Stimulated activated CD8-positive, alpha-beta memory T cell treated with anti-CD3 and anti-CD28 coated beads, Interleukin-15, amount 100 ng/mL, for 48 hours (primary cell): ENCODE measurements at regions not wholly inside any gene's neighbourhood (a gene's known extent, or its start where the extent isn't known, plus 50 kb on each side); places are given as distances from the start of the nearest gene placed in this dataset.
"Not testable (repeated sequence)": the region's sequence is repeated elsewhere in the genome, so short reads cannot be mapped to it uniquely, and the experiment has no call there.

Experiments used
- DNase-seq, 2 donors: peaks; one replicate each; pipeline ENCODE4 v3.0.0-alpha.2; 2020; ENCODE audit warnings: low read depth in 2 of 2

DNA sequence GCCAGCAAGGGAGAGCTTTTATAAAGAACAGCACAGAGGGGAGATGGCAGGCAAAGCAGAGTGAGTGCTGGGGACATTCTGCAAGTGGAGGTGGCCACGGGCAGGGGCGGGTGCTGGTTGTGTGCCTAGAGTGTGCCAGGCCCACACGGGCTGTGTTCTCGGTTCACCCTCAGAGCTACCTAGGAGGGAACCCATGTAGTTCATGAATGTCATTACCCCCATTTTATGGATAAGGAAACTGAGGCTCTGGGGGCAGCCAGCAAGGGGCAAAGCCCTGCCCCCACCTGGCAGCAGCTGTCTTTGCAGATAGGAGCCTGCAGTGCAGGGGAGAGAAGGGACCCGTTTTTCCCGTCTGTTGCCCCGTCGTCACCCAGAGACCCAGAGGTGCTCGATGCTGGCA, 85.2 kb upstream of the NCOR2 start:
- no peak for DNase-seq

DNA sequence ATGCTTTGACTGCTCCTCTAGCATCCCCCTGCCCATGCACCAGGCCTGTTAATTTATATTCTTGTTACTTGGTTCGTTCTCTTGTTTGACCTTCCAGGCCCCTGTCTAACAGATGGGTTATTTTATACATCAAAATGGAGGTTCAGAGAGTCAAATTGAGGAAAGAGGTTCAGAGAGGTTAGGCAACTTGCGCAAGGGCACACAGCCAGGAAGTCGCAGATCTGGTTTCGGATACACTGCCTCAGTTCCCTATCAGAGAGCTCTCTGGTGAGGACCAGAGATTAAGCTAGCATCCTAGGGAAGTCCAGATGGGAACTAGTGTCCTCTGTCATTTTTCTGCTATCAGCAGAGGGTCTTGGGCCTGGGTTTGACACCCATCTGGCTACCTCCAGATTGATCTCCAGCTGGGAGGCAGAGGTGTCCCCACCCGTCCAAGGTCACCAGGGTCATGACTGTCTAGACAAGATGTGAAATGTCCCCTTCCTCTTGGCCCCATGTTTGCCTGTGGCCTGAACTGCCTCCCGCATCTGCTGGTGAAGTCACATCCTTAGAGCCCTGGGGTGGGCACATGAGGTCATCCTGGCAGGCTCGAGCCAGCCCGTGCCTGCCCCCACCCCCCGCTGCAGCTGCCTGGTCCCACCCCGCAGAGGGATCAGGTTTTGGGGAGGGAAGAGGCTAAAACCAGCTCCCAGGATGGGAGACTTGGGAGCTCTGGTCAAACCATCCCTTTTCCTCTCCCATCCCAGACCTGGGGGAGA, 84.3 kb upstream of the NCOR2 start:
- no peak for DNase-seq

DNA sequence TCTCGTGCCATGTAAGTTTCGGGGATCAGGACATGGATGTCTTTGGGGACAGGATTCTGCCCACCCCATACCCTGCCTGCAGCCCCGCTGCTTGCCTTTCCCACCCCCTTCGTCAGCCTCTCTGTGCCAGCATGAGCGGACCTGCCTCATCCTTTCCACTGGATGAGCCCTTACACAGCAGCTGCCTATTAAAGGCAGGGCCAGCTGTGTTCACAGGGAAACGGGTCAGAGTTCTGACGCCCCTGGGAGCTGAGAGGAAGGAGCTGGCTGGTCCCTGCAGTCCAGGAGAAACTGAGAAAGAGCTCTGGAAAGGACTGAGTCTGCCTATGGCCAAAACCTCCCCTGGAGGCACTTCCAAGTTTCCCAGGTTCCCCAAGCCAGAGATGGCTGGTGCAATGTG, 83.5 kb upstream of the NCOR2 start:
- no peak for DNase-seq

- DNase-seq: no peak
These were observed 81.4 kb upstream of the NCOR2 start for GRCh38 chr12:124648710-124649384.

DNA sequence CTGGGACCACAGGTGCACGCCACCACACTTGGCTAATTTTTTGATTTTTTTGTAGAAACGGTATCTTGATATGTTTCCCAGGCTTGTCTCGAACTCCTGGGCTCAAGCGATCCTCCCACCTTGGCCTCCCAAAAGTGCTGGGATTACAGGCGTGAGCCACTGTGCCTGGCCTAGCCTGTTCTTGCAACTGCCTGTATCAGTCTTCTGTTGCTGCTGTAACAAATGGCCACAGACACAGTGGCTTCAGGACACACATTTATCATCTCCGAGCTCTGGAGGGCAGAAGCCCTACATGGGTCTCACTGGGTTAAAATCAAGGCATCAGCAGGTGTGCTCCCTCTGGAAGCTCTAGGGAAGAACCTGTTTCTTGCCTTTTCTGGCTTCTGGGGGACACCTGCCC, 79.9 kb upstream of the NCOR2 start:
- no peak for DNase-seq

DNA sequence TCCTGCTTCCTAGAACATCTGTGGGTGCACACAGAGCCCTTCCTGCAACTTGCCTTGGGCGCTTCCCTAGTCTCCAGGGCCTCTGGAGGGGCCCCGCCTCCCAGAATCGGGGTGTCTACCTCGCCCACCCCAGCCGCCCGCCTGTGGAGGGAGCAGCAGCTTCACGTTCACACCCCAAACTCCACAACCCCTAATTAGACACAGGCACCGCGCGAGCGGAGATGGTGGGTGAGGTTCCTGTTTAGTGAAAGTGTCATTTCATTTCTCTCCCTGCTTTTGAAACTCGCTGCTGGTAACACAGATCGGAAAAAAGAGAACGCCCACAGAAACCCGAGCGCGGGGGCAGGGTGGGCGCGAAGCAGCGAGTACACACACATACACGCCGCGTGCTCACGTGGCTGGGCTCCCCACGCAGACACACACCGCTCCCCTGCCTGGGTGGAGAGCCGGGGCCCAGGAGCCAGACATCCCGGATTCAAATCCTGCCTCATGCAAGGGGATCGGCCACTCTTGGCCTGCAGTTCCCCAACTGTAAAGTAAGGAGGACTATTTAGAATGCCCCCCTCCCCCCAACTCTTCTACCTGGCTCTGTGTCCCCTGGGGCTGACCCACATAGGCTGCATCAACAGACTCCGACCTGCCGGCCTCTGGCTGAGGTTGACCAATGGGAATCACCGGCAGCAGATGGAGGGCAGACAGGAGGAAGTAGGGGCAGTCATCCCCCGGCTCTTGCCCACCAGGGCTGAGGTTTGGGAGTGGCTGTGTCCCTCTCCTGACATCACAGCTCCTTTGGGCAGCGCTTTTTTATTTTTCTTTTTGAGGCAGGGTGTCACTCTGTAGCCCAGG, 79.2 kb upstream of the NCOR2 start:
- DNase-seq: peak; percentile 43 to 52

- DNase-seq: no peak
These were observed 78.3 kb upstream of the NCOR2 start for GRCh38 chr12:124645530-124646244.

- not testable (repeated sequence) for DNase-seq
These were observed 76.4 kb upstream of the NCOR2 start for GRCh38 chr12:124643768-124644167.

DNA sequence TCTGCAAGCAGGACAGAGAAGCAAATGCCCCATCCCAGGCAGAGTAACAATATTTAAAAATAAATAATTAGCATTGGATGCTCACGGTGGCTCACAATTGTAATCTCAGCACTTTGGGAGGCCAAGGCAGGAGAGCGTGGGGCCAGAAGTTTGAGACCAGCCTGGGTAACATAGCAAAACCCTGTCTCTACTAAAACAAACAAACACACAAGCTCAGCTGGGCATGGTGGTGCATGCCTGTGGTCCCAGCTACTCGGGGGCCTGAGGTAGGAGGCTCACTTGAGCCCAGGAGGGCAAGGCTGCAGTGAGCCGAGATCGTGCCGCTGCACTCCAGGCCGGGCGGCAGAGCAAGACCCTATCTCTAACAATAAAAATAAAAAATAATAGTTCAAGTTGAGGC, 74.7 kb upstream of the NCOR2 start:
- DNase-seq: no peak

DNA sequence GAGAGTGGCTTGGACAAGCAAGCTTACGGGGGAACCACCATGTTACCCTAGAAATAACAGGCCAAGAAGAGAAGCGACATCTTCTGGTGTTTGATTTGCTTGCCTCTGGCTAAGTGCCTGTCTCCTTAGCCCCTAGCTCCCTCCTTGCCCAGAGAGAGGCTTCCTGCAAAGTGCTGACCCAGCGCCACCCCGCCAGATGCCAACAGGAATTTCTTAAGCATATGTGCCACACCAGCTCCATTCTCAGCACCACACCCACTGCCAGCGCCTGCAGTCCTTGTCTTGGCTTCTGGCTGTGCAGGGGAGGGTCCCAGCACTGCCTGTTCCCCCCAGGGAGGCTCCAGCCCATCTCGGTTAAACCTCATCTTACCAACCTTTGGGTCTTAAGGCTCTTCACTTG, 74.2 kb upstream of the NCOR2 start:
- no peak for DNase-seq

GRCh38 chr12:124640056-124640455, 72.6 kb upstream of the NCOR2 start:
- no peak for DNase-seq

GRCh38 chr12:124639122-124639806, 71.9 kb upstream of the NCOR2 start:
- DNase-seq: no peak

DNA sequence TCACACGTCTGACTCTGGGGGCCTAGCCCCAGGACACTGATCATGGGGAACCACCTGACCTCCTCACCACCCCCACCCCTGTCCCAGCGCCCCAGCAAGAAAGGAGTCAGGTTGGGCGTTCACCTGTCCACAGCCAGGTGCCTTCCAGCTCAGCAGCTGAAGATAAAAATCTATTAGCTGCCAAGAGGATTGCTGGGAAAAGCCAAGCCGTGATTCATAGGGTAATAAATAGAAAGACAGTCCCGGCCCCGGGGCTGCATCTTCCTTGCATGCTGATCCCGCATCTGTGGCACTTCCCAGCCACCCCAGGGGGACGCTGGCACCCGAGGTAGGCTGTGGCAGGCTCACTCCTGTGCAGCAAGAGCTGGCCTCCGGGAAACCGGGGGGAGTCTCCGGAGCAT, 70.2 kb upstream of the NCOR2 start:
- no peak for DNase-seq

GRCh38 chr12:124637163-124637562, 69.8 kb upstream of the NCOR2 start:
- no peak for DNase-seq

- DNase-seq: peak; percentile 9 to 60
These were observed 68.9 kb upstream of the NCOR2 start for GRCh38 chr12:124636138-124636978.

- no peak for DNase-seq
These were observed 67.9 kb upstream of the NCOR2 start for GRCh38 chr12:124635316-124635715.

- no peak for DNase-seq
These were observed 66.3 kb upstream of the NCOR2 start for GRCh38 chr12:124633365-124634362.

DNA sequence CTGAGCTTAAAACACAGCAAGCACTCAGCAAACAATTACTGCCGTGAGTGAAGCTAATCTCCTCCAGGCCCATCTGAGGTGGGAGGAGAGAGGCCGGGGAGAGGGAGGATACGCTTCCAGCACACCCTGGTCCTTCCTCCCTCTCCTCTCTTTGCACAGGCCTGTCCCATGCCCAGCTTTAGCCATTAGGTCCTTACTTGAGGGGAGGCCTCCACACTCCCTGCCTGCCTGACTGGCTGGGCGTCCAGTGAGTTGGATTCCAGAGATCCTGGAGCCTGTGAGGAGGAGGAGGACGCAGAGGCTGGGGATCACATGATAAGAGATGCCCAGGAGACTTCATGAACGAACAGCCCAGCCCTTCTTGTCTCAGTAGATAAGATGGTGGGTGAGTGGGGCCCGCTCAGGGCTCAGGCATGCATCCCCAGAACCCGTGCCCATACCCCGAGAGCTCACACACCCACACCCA, 65.1 kb upstream of the NCOR2 start:
- DNase-seq: no peak

- no peak for DNase-seq
These were observed 64.4 kb upstream of the NCOR2 start for GRCh38 chr12:124631681-124632256.
